PC-9 (cell line): ENCODE measurements at regions not wholly inside any gene's neighbourhood (a gene's known extent, or its start where the extent isn't known, plus 50 kb on each side); places are given as distances from the start of the nearest gene placed in this dataset.

Experiments used
- BruUV-seq: library from RNA; stranded (reverse); fragments of 400-500 nt; replicated peaks from 2 replicates; lab custom pipeline; 2021; lab: Mats Ljungman, UMichigan
- CTCF ChIA-PET: fragments of 300-600 bp; sonication (Branson Sonifier 250); formaldehyde crosslinking; loops from one replicate; lab custom pipeline; 2022; ENCODE audit warnings: antibody characterized with exemption; lab: Charles Lee
- POLR2A ChIA-PET: fragments of 300-600 bp; sonication (Branson Sonifier 250); formaldehyde crosslinking; loops from one replicate; lab custom pipeline; 2022; ENCODE audit warnings: antibody characterized with exemption; ENCODE audit not compliant: unreplicated experiment; lab: Charles Lee
- DNase-seq, 2 experiments: peaks; one replicate each; pipeline versions ENCODE4 v3.0.0 to v3.0.0-alpha.2; 2015 to 2022; ENCODE audit warnings: mixed read lengths in 1 of 2
- H2AFZ ChIP-seq: fragments of 200-600 bp; sonication (generic); 2 replicates; pipeline ENCODE4 v1.8.1; 2017; ENCODE audit warnings: antibody characterized with exemption
- H3F3A ChIP-seq: fragments of 200-600 bp; sonication (generic); 2 replicates; pipeline ENCODE4 v1.8.1; 2017; ENCODE audit warnings: antibody characterized with exemption, mild to moderate bottlenecking, low read depth; ENCODE audit not compliant: insufficient read depth
- H3K27ac ChIP-seq: fragments of 200-600 bp; sonication (generic); 2 replicates; pipeline ENCODE4 v1.6.1; 2016; ENCODE audit warnings: mixed run types
- H3K27me3 ChIP-seq: fragments of 200-600 bp; sonication (generic); 2 replicates; pipeline ENCODE4 v1.6.1; 2016; ENCODE audit warnings: low read depth, mixed run types; ENCODE audit not compliant: insufficient read depth
- H3K36me3 ChIP-seq: fragments of 200-600 bp; sonication (generic); 2 replicates; pipeline ENCODE4 v1.6.1; 2016; ENCODE audit warnings: low read depth, mixed run types
- H3K4me1 ChIP-seq: fragments of 200-600 bp; sonication (generic); replicated peaks from 2 replicates; pipeline ENCODE4 v1.6.1; 2016; ENCODE audit warnings: mixed run types; ENCODE audit not compliant: insufficient read depth
- H3K4me2 ChIP-seq: fragments of 200-600 bp; sonication (generic); 2 replicates; pipeline ENCODE4 v1.6.1; 2017; ENCODE audit warnings: mixed run types
- H3K4me3 ChIP-seq: fragments of 200-600 bp; sonication (generic); 2 replicates; pipeline ENCODE4 v1.6.1; 2016; ENCODE audit warnings: mixed run types
- H3K79me2 ChIP-seq: fragments of 200-600 bp; sonication (generic); 2 replicates; pipeline ENCODE4 v1.6.1; 2017; ENCODE audit warnings: low read depth, mixed run types
- H3K9me2 ChIP-seq: fragments of 200-600 bp; sonication (generic); 2 replicates; pipeline ENCODE4 v1.8.1; 2017; ENCODE audit warnings: mild to moderate bottlenecking; ENCODE audit not compliant: insufficient read depth
- H3K9me3 ChIP-seq: fragments of 200-600 bp; sonication (generic); 2 replicates; pipeline ENCODE4 v1.8.1; 2016; ENCODE audit warnings: low read depth; ENCODE audit not compliant: insufficient read depth
- H4K20me1 ChIP-seq: fragments of 200-600 bp; sonication (generic); 2 replicates; pipeline ENCODE4 v1.8.1; 2017; ENCODE audit not compliant: insufficient read depth
- CTCF ChIP-seq: fragments of 200-600 bp; sonication (generic); conservative IDR thresholded peaks from 2 replicates; pipeline ENCODE4 v1.6.1; 2017; ENCODE audit warnings: mixed run types, antibody characterized with exemption, mild to moderate bottlenecking, moderate library complexity
- EZH2 ChIP-seq: fragments of 200-600 bp; sonication (generic); IDR thresholded peaks from 2 replicates; pipeline ENCODE4 v1.8.0; 2017; ENCODE audit warnings: antibody characterized with exemption, low read depth
- intact Hi-C: fragments of 100-400 bp; cut with micrococcal nuclease; formaldehyde crosslinking; loops from one replicate; pipeline ENCODE4 v1.10.0; 2022; ENCODE audit not compliant: unreplicated experiment

GRCh38 chr11:26942356-26942755 is 51.6 kb upstream of the FIBIN start:
- Histone ChIP-seq H3K27me3 (no peaks in the 10 kb centered on the region), H3K4me1 (no peaks in the 10 kb centered on the region), H2AFZ (no peak overlapping the region), H3K36me3 (no peaks in the 10 kb centered on the region), H3K9me3 (no peaks in the 10 kb centered on the region), H4K20me1 (no peaks in the 10 kb centered on the region), H3K27ac (no peak overlapping the region), H3K4me3 (no peak overlapping the region), H3K9me2 (no peaks in the 10 kb centered on the region), H3K4me2 (no peak overlapping the region), H3F3A (no peaks in the 10 kb centered on the region), H3K79me2 (no peaks in the 10 kb centered on the region)
- no TSS peak for BruUV-seq
- TF ChIP-seq CTCF (no peak), EZH2 (no peak)
- intact Hi-C loops = no loop called here
- ChIA-PET CTCF (no interaction called here), POLR2A (no interaction called here)
- DNase-seq = no peak

DNA sequence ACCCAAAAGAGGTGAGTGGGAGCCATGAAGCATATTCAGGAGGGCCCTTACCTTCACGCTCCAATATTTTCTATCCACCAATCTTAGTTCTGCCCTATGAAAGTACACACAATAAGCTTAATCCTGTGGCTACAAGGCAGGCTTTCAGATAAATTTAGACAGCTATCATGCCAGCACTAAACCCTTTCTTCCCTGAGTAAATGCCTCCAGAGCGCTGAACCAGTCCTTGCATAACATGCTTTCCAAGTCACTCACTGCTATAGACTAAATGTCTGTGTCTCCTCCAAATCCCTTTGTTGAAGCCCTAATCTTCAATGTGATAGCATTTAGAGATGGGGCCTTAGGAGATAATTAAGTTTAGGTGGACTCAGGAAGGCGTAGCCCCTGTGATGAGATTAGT is 50.3 kb upstream of the FIBIN start:
- no peak for DNase-seq
- Histone ChIP-seq H3K4me1 (no peaks in the 10 kb centered on the region), H3K27me3 (no peaks in the 10 kb centered on the region), H4K20me1 (no peaks in the 10 kb centered on the region), H3F3A (no peaks in the 10 kb centered on the region), H3K4me2 (no peak overlapping the region), H3K9me2 (no peaks in the 10 kb centered on the region), H3K79me2 (no peaks in the 10 kb centered on the region), H3K27ac (no peak overlapping the region), H2AFZ (no peak overlapping the region), H3K4me3 (no peak overlapping the region), H3K36me3 (no peaks in the 10 kb centered on the region), H3K9me3 (no peaks in the 10 kb centered on the region)
- intact Hi-C loops = no loop called here
- TF ChIP-seq EZH2 (no peak), CTCF (no peak)
- CTCF ChIA-PET = no interaction called here
- no TSS peak for BruUV-seq
- POLR2A ChIA-PET = no interaction called here
